ENCODE measurements at regions not wholly inside any gene's neighbourhood (a gene's known extent, or its start where the extent isn't known, plus 50 kb on each side); places are given as distances from the start of the nearest gene placed in this dataset.
"Not testable (repeated sequence)": the region's sequence is repeated elsewhere in the genome, so short reads cannot be mapped to it uniquely, and the experiment has no call there.

- H3K27me3 ChIP-seq (replicated peaks in 1 of 7); H3K4me3 ChIP-seq; H3K27ac ChIP-seq; H3K4me1 ChIP-seq; H3K9me3 ChIP-seq; DNase-seq; H3K36me3 ChIP-seq; intact Hi-C loops (cut with DNase I; ENCODE audit: low total_unique reads): not testable (repeated sequence)
- WGBS, 5 donors, result no CpG with 5 or more reads among the region's 5 CpGs
Observed at GRCh38 chr9:62071043-62071442, 881.2 kb downstream of the SPATA31A7 start.

- H3K4me1 ChIP-seq; H3K27ac ChIP-seq; H3K4me3 ChIP-seq; H3K27me3 ChIP-seq (replicated peaks in 1 of 7); DNase-seq; intact Hi-C loops (cut with DNase I; ENCODE audit: low total_unique reads); H3K9me3 ChIP-seq; H3K36me3 ChIP-seq: not testable (repeated sequence)
- whole genome bisulfite sequencing, 5 donors, result no CpG with 5 or more reads among the region's 10 CpGs
Observed at GRCh38 chr9:62073401-62073800, 883.6 kb downstream of the SPATA31A7 start.

- H3K9me3 ChIP-seq; H3K27ac ChIP-seq; H3K4me3 ChIP-seq; DNase-seq; H3K36me3 ChIP-seq; H3K27me3 ChIP-seq (replicated peaks in 1 of 7); H3K4me1 ChIP-seq; intact Hi-C loops (cut with DNase I; ENCODE audit: low total_unique reads): not testable (repeated sequence)
- WGBS, 5 donors, result no CpG with 5 or more reads among the region's 1 CpG
Observed at GRCh38 chr9:62084245-62084644, 894.4 kb downstream of the SPATA31A7 start.

GRCh38 chr9:62095714-62096345 is 906.0 kb downstream of the SPATA31A7 start:
- H3K27ac ChIP-seq; H3K4me3 ChIP-seq; H3K4me1 ChIP-seq; H3K36me3 ChIP-seq; intact Hi-C loops (cut with DNase I; ENCODE audit: low total_unique reads); DNase-seq; H3K9me3 ChIP-seq; H3K27me3 ChIP-seq (replicated peaks in 1 of 7): not testable (repeated sequence)
- WGBS, 5 donors, result no CpG with 5 or more reads among the region's 6 CpGs

- H3K4me3 ChIP-seq; DNase-seq; H3K27me3 ChIP-seq (replicated peaks in 1 of 7); H3K27ac ChIP-seq; H3K36me3 ChIP-seq; intact Hi-C loops (cut with DNase I; ENCODE audit: low total_unique reads); H3K9me3 ChIP-seq; H3K4me1 ChIP-seq: not testable (repeated sequence)
- WGBS, 5 donors, result 60 to 72% (median 67%) methylated on average over 2 to 3 of the region's 5 CpGs
Observed at GRCh38 chr9:62110486-62110885, 920.6 kb downstream of the SPATA31A7 start.

GRCh38 chr9:62116951-62117640 is 927.3 kb downstream of the SPATA31A7 start:
- intact Hi-C loops (cut with DNase I; ENCODE audit: low total_unique reads); H3K27ac ChIP-seq: not testable (repeated sequence)
- no CpG with 5 or more reads among the region's 6 CpGs for WGBS, 5 donors

GRCh38 chr9:62119656-62120055 is 929.8 kb downstream of the SPATA31A7 start:
- intact Hi-C loops (cut with DNase I; ENCODE audit: low total_unique reads); H3K36me3 ChIP-seq; H3K27me3 ChIP-seq (replicated peaks in 1 of 7); H3K9me3 ChIP-seq; H3K4me1 ChIP-seq; H3K27ac ChIP-seq; H3K4me3 ChIP-seq; DNase-seq: not testable (repeated sequence)
- 86% methylated on average over 1 of the region's 1 CpG; no CpG with 5 or more reads in 4 of the 5 donors for WGBS, 5 donors

More at GRCh38 chr9:62116951-62117640, 927.3 kb downstream of the SPATA31A7 start:
- H3K4me1 ChIP-seq; H3K27me3 ChIP-seq (replicated peaks in 1 of 7); H3K36me3 ChIP-seq; H3K4me3 ChIP-seq; DNase-seq; H3K9me3 ChIP-seq: not testable (repeated sequence)

GRCh38 chr9:62125631-62126611 is 936.1 kb downstream of the SPATA31A7 start:
- H3K36me3 ChIP-seq; H3K4me3 ChIP-seq; H3K27me3 ChIP-seq (replicated peaks in 1 of 7); intact Hi-C loops (cut with DNase I; ENCODE audit: low total_unique reads); H3K9me3 ChIP-seq; DNase-seq; H3K27ac ChIP-seq; H3K4me1 ChIP-seq: not testable (repeated sequence)
- no CpG with 5 or more reads among the region's 25 CpGs for WGBS, 5 donors

GRCh38 chr9:62135022-62135421 is 945.2 kb downstream of the SPATA31A7 start:
- intact Hi-C loops (cut with DNase I; ENCODE audit: low total_unique reads); H3K27me3 ChIP-seq (replicated peaks in 1 of 7); H3K9me3 ChIP-seq; H3K4me3 ChIP-seq; H3K4me1 ChIP-seq; H3K27ac ChIP-seq; DNase-seq; H3K36me3 ChIP-seq: not testable (repeated sequence)
- WGBS, 5 donors, result no CpG with 5 or more reads among the region's 3 CpGs

GRCh38 chr9:62145648-62146047 is 955.8 kb downstream of the SPATA31A7 start:
- H3K9me3 ChIP-seq; H3K27me3 ChIP-seq (replicated peaks in 1 of 7); H3K4me3 ChIP-seq; DNase-seq; intact Hi-C loops (cut with DNase I; ENCODE audit: low total_unique reads); H3K36me3 ChIP-seq; H3K4me1 ChIP-seq; H3K27ac ChIP-seq: not testable (repeated sequence)
- WGBS, 5 donors, result no CpG with 5 or more reads among the region's 3 CpGs
